ENCODE measurements at regions not wholly inside any gene's neighbourhood (a gene's known extent, or its start where the extent isn't known, plus 50 kb on each side); places are given as distances from the start of the nearest gene placed in this dataset.

DNA sequence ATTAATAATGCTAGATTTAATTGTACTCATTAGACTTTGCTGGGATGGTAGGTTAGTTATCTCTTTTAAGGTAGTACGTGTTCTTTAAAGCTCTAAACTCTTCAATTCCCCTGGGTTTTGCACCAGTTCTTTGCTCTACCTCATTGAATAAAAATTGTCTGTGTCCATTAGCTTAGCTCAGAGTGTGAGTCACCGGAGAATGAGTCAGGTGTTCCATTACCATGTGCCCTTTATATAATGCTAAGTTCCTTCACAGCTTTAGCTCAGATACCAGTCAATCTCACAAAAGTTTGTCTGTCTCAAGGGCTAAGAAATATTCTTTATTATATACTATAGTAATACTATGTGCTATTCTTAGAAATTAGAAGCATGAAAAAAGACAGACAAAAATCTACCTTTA is 339.4 kb downstream of the PRELID2 start:
- no peak for TF ChIP-seq EZH2 (IDR thresholded peaks at IDR 0.05; ENCODE audit: low read length)
- TF ChIP-seq, protein P1, sequence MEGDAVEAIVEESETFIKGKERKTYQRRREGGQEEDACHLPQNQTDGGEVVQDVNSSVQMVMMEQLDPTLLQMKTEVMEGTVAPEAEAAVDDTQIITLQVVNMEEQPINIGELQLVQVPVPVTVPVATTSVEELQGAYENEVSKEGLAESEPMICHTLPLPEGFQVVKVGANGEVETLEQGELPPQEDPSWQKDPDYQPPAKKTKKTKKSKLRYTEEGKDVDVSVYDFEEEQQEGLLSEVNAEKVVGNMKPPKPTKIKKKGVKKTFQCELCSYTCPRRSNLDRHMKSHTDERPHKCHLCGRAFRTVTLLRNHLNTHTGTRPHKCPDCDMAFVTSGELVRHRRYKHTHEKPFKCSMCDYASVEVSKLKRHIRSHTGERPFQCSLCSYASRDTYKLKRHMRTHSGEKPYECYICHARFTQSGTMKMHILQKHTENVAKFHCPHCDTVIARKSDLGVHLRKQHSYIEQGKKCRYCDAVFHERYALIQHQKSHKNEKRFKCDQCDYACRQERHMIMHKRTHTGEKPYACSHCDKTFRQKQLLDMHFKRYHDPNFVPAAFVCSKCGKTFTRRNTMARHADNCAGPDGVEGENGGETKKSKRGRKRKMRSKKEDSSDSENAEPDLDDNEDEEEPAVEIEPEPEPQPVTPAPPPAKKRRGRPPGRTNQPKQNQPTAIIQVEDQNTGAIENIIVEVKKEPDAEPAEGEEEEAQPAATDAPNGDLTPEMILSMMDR (optimal IDR thresholded peaks at IDR 0.05 in 1 of 3, IDR thresholded peaks at IDR 0.05 in 1 of 3, conservative IDR thresholded peaks at IDR 0.05 in 1 of 3; ENCODE audit: extremely low read depth in 1 of 3, insufficient read depth in 2 of 3, low read length in 3 of 3) = no peak

Measured in keratinocyte (primary cell).